H1 (cell line): ENCODE measurements at regions not wholly inside any gene's neighbourhood (a gene's known extent, or its start where the extent isn't known, plus 50 kb on each side); places are given as distances from the start of the nearest gene placed in this dataset.
A peak's percentile ranks its signal among the peaks of the same experiment; 100 is the strongest.

Experiments used
- CTCF ChIA-PET: fragments of 300-600 bp; sonication (Branson Sonifier 250); formaldehyde crosslinking; loops from one replicate; lab custom pipeline; 2021; ENCODE audit not compliant: partially characterized antibody; lab: Charles Lee
- POLR2A ChIA-PET: fragments of 300-600 bp; sonication (Branson Sonifier 250); formaldehyde crosslinking; loops from one replicate; lab custom pipeline; 2021; ENCODE audit warnings: inconsistent platforms; ENCODE audit not compliant: partially characterized antibody; lab: Charles Lee
- DNase-seq, 2 experiments: peaks; one replicate each; pipeline versions ENCODE4 v3.0.0 to v3.0.0-alpha.2; 2010 to 2022; ENCODE audit warnings: low spot score in 2 of 2, low read depth in 1 of 2, mixed read lengths in 1 of 2
- FAIRE-seq: peaks from 2 replicates; lab custom pipeline; 2011; peaks lifted over from hg19 to GRCh38; lab: Jason Lieb, UNC
- H2AFZ ChIP-seq: 2 replicates; pipeline ENCODE4 v1.8.1; 2012; ENCODE audit warnings: low read length, inconsistent platforms
- H2AK5ac ChIP-seq: 2 replicates; pipeline ENCODE4 v1.6.1; 2013; ENCODE audit warnings: low read depth, low read length
- H2BK120ac ChIP-seq: replicated peaks from 2 replicates; pipeline ENCODE3; 2013; ENCODE audit warnings: low read depth, low read length, inconsistent platforms
- H2BK12ac ChIP-seq: 2 replicates; pipeline ENCODE4 v1.6.1; 2013; ENCODE audit warnings: low read depth, low read length
- H2BK15ac ChIP-seq: 2 replicates; pipeline ENCODE4 v1.6.1; 2013; ENCODE audit warnings: low read length
- H2BK20ac ChIP-seq: 2 replicates; pipeline ENCODE4 v1.6.1; 2013; ENCODE audit warnings: low read length
- H2BK5ac ChIP-seq: 2 replicates; pipeline ENCODE4 v1.6.1; 2013; ENCODE audit warnings: low read depth, low read length
- H3K14ac ChIP-seq: 2 replicates; pipeline ENCODE4 v1.6.1; 2013; ENCODE audit warnings: inconsistent platforms; ENCODE audit not compliant: insufficient read length
- H3K18ac ChIP-seq: 2 replicates; pipeline ENCODE4 v1.6.1; 2013; ENCODE audit warnings: low read length; ENCODE audit errors: extremely low read depth
- H3K23ac ChIP-seq: 2 replicates; pipeline ENCODE4 v1.6.1; 2013; ENCODE audit warnings: inconsistent platforms; ENCODE audit not compliant: insufficient read length
- H3K23me2 ChIP-seq: 2 replicates; pipeline ENCODE4 v1.6.1; 2013; ENCODE audit warnings: low read depth, low read length
- H3K27ac ChIP-seq: 2 replicates; pipeline ENCODE4 v1.6.1; 2011; ENCODE audit warnings: low read depth, low read length, inconsistent platforms
- H3K27me3 ChIP-seq, 4 experiments: replicated peaks in 1 of 4; 1 replicate in 1 of 4; 2 replicates in 3 of 4; pipeline versions ENCODE4 v1.6.1 to v1.8.1; 2011 to 2013; ENCODE audit warnings: low read length in 3 of 4, mild to moderate bottlenecking in 3 of 4, inconsistent platforms in 2 of 4, mixed read lengths in 2 of 4, moderate library complexity in 1 of 4; ENCODE audit not compliant: control insufficient read depth in 3 of 4, insufficient read depth in 3 of 4; ENCODE audit errors: extremely low read depth in 1 of 4
- H3K36me3 ChIP-seq, 4 experiments: 2 replicates each; pipeline versions ENCODE4 v1.6.1 to v1.8.1; 2011 to 2013; ENCODE audit warnings: mild to moderate bottlenecking in 4 of 4, low read length in 3 of 4, moderate library complexity in 2 of 4, control low read depth in 1 of 4, inconsistent platforms in 1 of 4; ENCODE audit not compliant: insufficient read depth in 4 of 4, control insufficient read depth in 2 of 4
- H3K4ac ChIP-seq: replicated peaks from 2 replicates; pipeline ENCODE3; 2013; ENCODE audit warnings: low read length, low read depth, mixed read lengths, inconsistent platforms; ENCODE audit not compliant: insufficient read length
- H3K4me1 ChIP-seq, 4 experiments: replicated peaks in 1 of 4; 1 replicate in 1 of 4; 2 replicates in 3 of 4; pipeline versions ENCODE4 v1.6.1 to v1.8.1; 2011 to 2013; ENCODE audit warnings: low read length in 3 of 4, inconsistent platforms in 2 of 4, mixed read lengths in 1 of 4; ENCODE audit not compliant: insufficient read depth in 4 of 4, control insufficient read depth in 3 of 4
- H3K4me2 ChIP-seq, 2 experiments: 2 replicates each; pipeline versions ENCODE4 v1.6.1 to v1.8.1; 2011 to 2013; ENCODE audit warnings: low read depth in 2 of 2, low read length in 2 of 2, control low read depth in 1 of 2, inconsistent platforms in 1 of 2, mild to moderate bottlenecking in 1 of 2; ENCODE audit not compliant: insufficient read depth in 1 of 2
- H3K4me3 ChIP-seq, 4 experiments: fragments of 200-600, 300-600 bp in 1 of 4; sonication (generic), shearing (Covaris generic), sonication (Bioruptor Twin) in 1 of 4; 2 replicates each; pipeline versions ENCODE4 v1.5.1 to v1.8.1; 2011 to 2016; ENCODE audit warnings: low read length in 4 of 4, low read depth in 3 of 4, control low read depth in 2 of 4, inconsistent platforms in 2 of 4, mild to moderate bottlenecking in 2 of 4, mixed read lengths in 1 of 4, moderate library complexity in 1 of 4; ENCODE audit not compliant: insufficient read depth in 2 of 4; ENCODE audit errors: extremely low read depth in 1 of 4
- H3K56ac ChIP-seq: replicated peaks from 2 replicates; pipeline ENCODE3; 2013; ENCODE audit warnings: low read depth, mild to moderate bottlenecking, mixed read lengths, low read length, inconsistent platforms; ENCODE audit not compliant: insufficient read length
- H3K79me1 ChIP-seq: 2 replicates; pipeline ENCODE4 v1.6.1; 2013; ENCODE audit warnings: low read depth, low read length, control low read depth
- H3K79me2 ChIP-seq, 2 experiments: 2 replicates each; pipeline versions ENCODE4 v1.6.1 to v1.8.1; 2012 to 2013; ENCODE audit warnings: low read length in 2 of 2, mild to moderate bottlenecking in 2 of 2, inconsistent platforms in 1 of 2; ENCODE audit not compliant: insufficient read depth in 2 of 2, control insufficient read depth in 1 of 2
- H3K9ac ChIP-seq, 4 experiments: replicated peaks in 1 of 4; 1 replicate in 1 of 4; 2 replicates in 3 of 4; pipeline versions ENCODE4 v1.6.1 to v1.8.1; 2011 to 2013; ENCODE audit warnings: low read depth in 3 of 4, low read length in 3 of 4, control low read depth in 2 of 4, mild to moderate bottlenecking in 2 of 4, moderate library complexity in 2 of 4, inconsistent platforms in 1 of 4; ENCODE audit errors: extremely low read depth in 1 of 4
- H3K9me3 ChIP-seq, 2 experiments: 2 replicates each; pipeline versions ENCODE4 v1.6.1 to v1.8.1; 2012 to 2013; ENCODE audit warnings: mild to moderate bottlenecking in 2 of 2, moderate library complexity in 2 of 2, control low read depth in 1 of 2, inconsistent platforms in 1 of 2, low read depth in 1 of 2, low read length in 1 of 2, mixed read lengths in 1 of 2; ENCODE audit not compliant: insufficient read depth in 2 of 2
- H4K20me1 ChIP-seq, 2 experiments: replicated peaks in 1 of 2; 2 replicates each; pipeline versions ENCODE3 to v1.8.1; 2011 to 2013; ENCODE audit warnings: inconsistent platforms in 2 of 2, low read length in 2 of 2, mild to moderate bottlenecking in 1 of 2; ENCODE audit not compliant: insufficient read depth in 2 of 2, control insufficient read depth in 1 of 2
- H4K5ac ChIP-seq: 2 replicates; pipeline ENCODE4 v1.6.1; 2013; ENCODE audit warnings: low read length, low read depth, mixed read lengths, inconsistent platforms; ENCODE audit not compliant: insufficient read length
- H4K8ac ChIP-seq: 2 replicates; pipeline ENCODE4 v1.8.0; 2013; ENCODE audit warnings: mild to moderate bottlenecking, moderate library complexity, low read length, inconsistent platforms; ENCODE audit not compliant: insufficient read depth; ENCODE audit errors: extremely low read depth
- H4K91ac ChIP-seq: replicated peaks from 2 replicates; pipeline ENCODE3; 2013; ENCODE audit warnings: low read length, mixed read lengths, inconsistent platforms; ENCODE audit not compliant: insufficient read length
- CREB1 ChIP-seq: IDR thresholded peaks from 2 replicates; pipeline ENCODE4 v1.6.1; 2012; ENCODE audit warnings: inconsistent platforms
- CTBP2 ChIP-seq: IDR thresholded peaks from 2 replicates; pipeline ENCODE4 v1.7.0; 2011; ENCODE audit warnings: borderline replicate concordance, mild to moderate bottlenecking, moderate library complexity, mixed read lengths, low read length; ENCODE audit not compliant: insufficient read depth, insufficient read length
- HDAC6 ChIP-seq: IDR thresholded peaks from one replicate; pipeline ENCODE4 v1.7.1; 2012; ENCODE audit warnings: low read depth, mild to moderate bottlenecking, inconsistent platforms, low read length, moderate library complexity
- RBBP5 ChIP-seq: IDR thresholded peaks from 2 replicates; pipeline ENCODE4 v1.7.1; 2012; ENCODE audit warnings: low read depth, mild to moderate bottlenecking, inconsistent platforms, low read length, moderate library complexity, borderline replicate concordance
- RXRA ChIP-seq: IDR thresholded peaks from 2 replicates; pipeline ENCODE4 v1.6.1; 2011; ENCODE audit warnings: low read depth, mild to moderate bottlenecking, low read length, moderate library complexity; ENCODE audit not compliant: insufficient read depth
- SUZ12 ChIP-seq: fragments of 200-600 bp; sonication (generic); IDR thresholded peaks from 2 replicates; pipeline ENCODE4 v1.6.1; 2012; ENCODE audit warnings: mild to moderate bottlenecking, inconsistent platforms, low read length, moderate library complexity, mixed read lengths
- TAF7 ChIP-seq: optimal IDR thresholded peaks from 2 replicates; pipeline ENCODE3; 2011; ENCODE audit warnings: low read depth, mild to moderate bottlenecking, inconsistent platforms, low read length, moderate library complexity, borderline replicate concordance
- TBP ChIP-seq: IDR thresholded peaks from 2 replicates; pipeline ENCODE4 v1.6.1; 2011; ENCODE audit warnings: low read depth, low read length, improper control_type of control experiment
- TEAD4 ChIP-seq: IDR thresholded peaks from 2 replicates; pipeline ENCODE4 v1.6.1; 2012; ENCODE audit warnings: low read depth, low read length, inconsistent platforms, mixed read lengths
- WGBS, 2 experiments: shearing (Covaris generic) in 1 of 2; methylation state at CpG; one replicate each; pipeline versions ENCODE4 v1.1.6 to v1.1.7; 2013 to 2015; ENCODE audit warnings: low lambda C conversion rate in 2 of 2, mixed read lengths in 2 of 2, inconsistent platforms in 1 of 2, low coverage in 1 of 2, missing lambda C conversion rate in 1 of 2; ENCODE audit not compliant: insufficient replicate concordance in 2 of 2, insufficient coverage in 1 of 2, insufficient read length in 1 of 2; ENCODE audit errors: extremely low coverage in 1 of 2, missing lambda C conversion rate in 1 of 2; 5-methylcytosine and 5-hydroxymethylcytosine counted together
- TF ChIP-seq, protein P1 (sequence below): IDR thresholded peaks from 2 replicates; pipeline ENCODE4 v1.6.1; 2012; ENCODE audit warnings: inconsistent platforms

DNA sequence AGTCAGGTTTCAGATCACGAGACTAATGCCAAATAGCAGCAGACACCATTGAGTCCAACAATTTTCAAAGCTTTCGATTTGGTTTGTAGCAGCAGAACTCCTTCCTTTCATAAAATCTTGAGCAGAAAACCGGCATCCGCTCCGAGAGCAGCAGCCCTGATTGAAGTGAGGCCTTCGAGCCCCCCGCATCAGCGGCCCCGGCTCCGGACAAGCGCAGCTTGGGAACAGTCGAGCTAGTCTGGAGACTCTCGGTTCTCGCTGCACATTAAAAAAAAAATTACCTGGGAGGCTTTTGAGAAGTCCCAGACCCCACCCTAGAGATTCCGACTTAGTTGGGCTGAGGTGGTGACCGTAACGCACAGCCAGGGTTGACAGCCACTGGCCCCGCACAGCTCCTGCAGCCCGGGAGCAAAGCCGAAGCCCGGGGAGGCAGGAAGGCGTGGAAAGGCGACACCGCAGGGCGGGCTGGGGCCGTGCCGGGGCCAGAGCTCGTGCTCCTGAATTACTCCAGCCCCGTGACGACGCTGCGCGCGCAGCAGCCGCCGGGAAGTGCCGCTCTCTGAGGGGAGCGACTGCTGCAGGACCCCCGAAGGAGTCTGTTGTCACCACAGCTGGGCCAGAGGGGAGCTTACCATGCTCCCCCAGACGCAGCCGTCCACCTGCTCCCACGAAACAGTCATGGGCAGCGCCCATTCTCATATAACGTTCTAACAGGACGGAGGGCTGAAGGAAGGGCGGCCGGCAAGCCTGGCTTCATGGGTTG lies 57.8 kb downstream of the SPATA19 start:
- FAIRE-seq = no peak
- no peak for TF ChIP-seq TAF7
- no peak for TF ChIP-seq TEAD4
- TF ChIP-seq CTBP2 = no peak
- TF ChIP-seq SUZ12 = peak; percentile 44; the same call in 1 of the 2 replicates
- peak; percentile 43; the same call in 1 of the 2 replicates for TF ChIP-seq TBP
- TF ChIP-seq CREB1 = peak; percentile 52; the same call in 1 of the 2 replicates
- no peak for TF ChIP-seq HDAC6
- TF ChIP-seq, protein P1, sequence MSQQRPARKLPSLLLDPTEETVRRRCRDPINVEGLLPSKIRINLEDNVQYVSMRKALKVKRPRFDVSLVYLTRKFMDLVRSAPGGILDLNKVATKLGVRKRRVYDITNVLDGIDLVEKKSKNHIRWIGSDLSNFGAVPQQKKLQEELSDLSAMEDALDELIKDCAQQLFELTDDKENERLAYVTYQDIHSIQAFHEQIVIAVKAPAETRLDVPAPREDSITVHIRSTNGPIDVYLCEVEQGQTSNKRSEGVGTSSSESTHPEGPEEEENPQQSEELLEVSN = peak; percentile 98
- 0 out of 2 replicates have a peak, but pooled peaks have one; percentile 33 for TF ChIP-seq RBBP5
- TF ChIP-seq RXRA = no peak

More for the DNA sequence above, 57.8 kb downstream of the SPATA19 start:
- H3K27ac ChIP-seq = no peak overlapping the region
- H3K79me1 ChIP-seq = no peaks in the 10 kb centered on the region
- WGBS, 2 experiments = 22% methylated on average over 26 of the region's 47 CpGs; no CpG with 5 or more reads in 1 of the 2 experiments
- H4K91ac ChIP-seq = peak overlapping the region; percentile 85
- H3K4ac ChIP-seq = no peak overlapping the region
- H3K4me1 ChIP-seq = peaks cover 0 to 7% (median 2%) of the 10 kb centered on the region in 4 experiments; a peak in 3 of 7 replicates
- H3K56ac ChIP-seq = no peak overlapping the region
- H3K4me2 ChIP-seq = peak overlapping the region; percentile 71 to 73
- H2BK5ac ChIP-seq = no peak overlapping the region
- H2BK15ac ChIP-seq = no peak overlapping the region
- peak overlapping the region; percentile 14 to 50 (median 32); a peak in 4 of 8 replicates for H3K4me3 ChIP-seq
- H3K27me3 ChIP-seq = peaks cover 0 to 19% (median 12%) of the 10 kb centered on the region in 4 experiments; a peak in 6 of 7 replicates
- no peak overlapping the region for H2AK5ac ChIP-seq
- no peaks in the 10 kb centered on the region for H3K9me3 ChIP-seq
- ChIA-PET CTCF (interaction anchor here (0.6 to 1.6 kb wide), 7 partner anchors 22 to 212 kb away, joined by 3 to 7 read pairs (median 4); no protein-coding TSS in a partner anchor), POLR2A (interaction anchor here (0.6 kb wide), 1 partner anchor 251 kb away, joined by 3 read pairs; no protein-coding TSS in a partner anchor)
- H2BK12ac ChIP-seq = peak overlapping the region; percentile 44; the same call in 1 of the 2 replicates
- H4K5ac ChIP-seq = no peak overlapping the region
- H3K23ac ChIP-seq = no peak overlapping the region
- peak overlapping the region; percentile 39; the same call in 1 of the 2 replicates for H4K8ac ChIP-seq
- H2AFZ ChIP-seq = peak overlapping the region; percentile 82
- H3K23me2 ChIP-seq = peaks cover 2% of the 10 kb centered on the region; the same call in 1 of the 2 replicates
- no peak overlapping the region for H3K14ac ChIP-seq
- no peak overlapping the region for H3K9ac ChIP-seq
- no peak overlapping the region; the same call in 1 of the 2 replicates for H3K18ac ChIP-seq
- H4K20me1 ChIP-seq = no peaks in the 10 kb centered on the region
- peak in 1 of 2 experiments; percentile 82 for DNase-seq
- H3K36me3 ChIP-seq = no peaks in the 10 kb centered on the region
- H2BK20ac ChIP-seq = no peak overlapping the region
- no peaks in the 10 kb centered on the region for H3K79me2 ChIP-seq
- peak overlapping the region; percentile 21 for H2BK120ac ChIP-seq
